ENCODE measurements at regions not wholly inside any gene's neighbourhood (a gene's known extent, or its start where the extent isn't known, plus 50 kb on each side); places are given as distances from the start of the nearest gene placed in this dataset.
"Not testable (repeated sequence)": the region's sequence is repeated elsewhere in the genome, so short reads cannot be mapped to it uniquely, and the experiment has no call there.

- no peak for DNase-seq
These were observed 551.3 kb upstream of the TECRL start for GRCh38 chr4:64960516-64960915.

- no peak for DNase-seq
These were observed 531.4 kb upstream of the TECRL start for GRCh38 chr4:64940698-64941097.

- DNase-seq = no peak
These were observed 526.3 kb upstream of the TECRL start for GRCh38 chr4:64935469-64936001.

GRCh38 chr4:64911846-64912245 is 502.6 kb upstream of the TECRL start:
- DNase-seq = no peak

GRCh38 chr4:64903986-64904385 is 494.7 kb upstream of the TECRL start:
- DNase-seq = no peak

DNA sequence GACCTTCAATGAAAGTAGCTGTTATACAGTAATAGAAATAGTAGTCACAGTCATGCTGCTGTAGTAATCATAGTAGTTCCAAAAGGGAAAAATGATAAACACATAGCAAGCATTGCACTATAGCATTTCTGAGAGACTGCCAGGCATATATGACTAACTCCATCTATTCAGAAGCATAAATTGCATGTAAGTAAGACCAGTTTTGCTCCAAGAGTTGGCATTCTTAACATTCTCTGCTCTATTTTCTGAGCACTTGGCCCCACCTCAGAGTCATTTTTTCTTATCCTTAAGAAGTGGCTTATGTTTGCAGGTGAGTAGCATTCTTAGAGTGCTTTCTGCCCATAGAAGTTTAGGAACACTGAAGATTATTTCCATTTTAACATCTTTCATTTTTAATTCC is 490.3 kb upstream of the TECRL start:
- no peak for DNase-seq

GRCh38 chr4:64899030-64899429 is 489.8 kb upstream of the TECRL start:
- DNase-seq = not testable (repeated sequence)

DNA sequence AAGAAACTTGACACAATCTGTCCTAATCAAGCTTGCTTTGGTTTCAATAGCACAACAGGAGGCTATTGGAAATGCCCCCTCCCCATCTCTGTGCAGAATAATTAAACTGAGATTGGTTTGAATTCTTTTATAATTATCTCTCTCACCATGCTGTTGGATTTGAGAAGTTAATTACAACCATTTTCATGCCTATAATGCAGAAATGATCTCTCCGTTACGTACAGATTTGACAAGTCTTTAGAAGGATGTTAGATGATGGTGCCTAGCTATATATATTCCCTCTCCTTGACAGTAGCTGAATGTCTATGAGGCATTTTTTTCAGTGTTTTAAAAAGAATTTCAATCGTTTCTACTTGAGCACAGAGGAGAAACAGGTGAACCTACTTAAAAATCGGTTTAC is 488.4 kb upstream of the TECRL start:
- no peak for DNase-seq

- no peak for DNase-seq
These were observed 485.8 kb upstream of the TECRL start for GRCh38 chr4:64895031-64895430.

DNA sequence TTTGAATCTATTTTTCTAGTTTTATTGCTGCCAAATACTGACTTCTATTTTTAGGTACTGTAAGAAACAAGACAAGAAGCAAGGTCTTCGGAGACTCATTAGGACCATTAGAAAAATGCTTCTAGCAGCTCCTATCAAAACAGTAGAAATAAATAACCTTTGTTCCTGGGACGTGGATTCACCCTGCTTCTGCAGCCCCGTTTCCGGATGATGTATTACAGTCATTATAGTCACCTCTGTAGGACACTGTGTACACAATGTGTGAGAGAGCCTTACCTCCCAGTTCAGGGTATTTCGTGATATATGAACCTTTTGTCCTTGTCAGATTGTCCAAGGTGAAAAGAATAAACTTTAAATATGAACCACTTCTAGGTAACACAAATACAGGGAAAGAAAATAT is 484.0 kb upstream of the TECRL start:
- no peak for DNase-seq

DNA sequence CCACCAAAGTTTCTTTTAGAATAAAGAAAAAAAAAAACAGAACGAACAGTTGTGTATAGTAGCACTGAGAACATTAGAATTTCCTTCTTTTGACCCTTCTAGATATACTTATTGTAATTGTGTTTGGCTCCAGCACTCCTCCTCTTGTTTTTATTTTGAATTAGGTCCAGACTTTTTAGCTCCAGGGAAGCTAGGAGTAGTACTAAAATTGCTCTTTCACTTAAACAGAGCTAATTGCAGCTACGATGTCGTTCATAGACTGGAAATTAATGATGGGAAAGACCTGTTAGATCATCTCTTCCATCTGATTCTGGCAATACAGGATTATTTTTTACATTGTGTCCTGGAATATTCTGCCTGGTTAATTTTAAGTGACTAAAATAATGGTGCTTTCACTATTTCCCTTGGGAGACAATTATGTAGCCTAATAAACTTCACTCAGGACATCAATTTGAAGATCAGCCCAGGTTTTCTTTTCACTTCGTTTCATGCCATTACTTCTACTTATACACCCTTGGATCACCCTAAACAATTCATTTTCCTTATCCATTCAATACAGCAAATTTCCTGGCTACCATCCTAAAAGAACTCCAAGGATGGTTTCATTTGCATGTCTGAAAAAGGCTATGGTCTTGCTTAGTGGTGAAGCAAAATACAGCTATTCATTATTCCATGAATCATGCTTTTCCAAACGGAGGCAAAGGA is 480.8 kb upstream of the TECRL start:
- no peak for DNase-seq

- DNase-seq = no peak
These were observed 474.0 kb upstream of the TECRL start for GRCh38 chr4:64883087-64883807.

DNA sequence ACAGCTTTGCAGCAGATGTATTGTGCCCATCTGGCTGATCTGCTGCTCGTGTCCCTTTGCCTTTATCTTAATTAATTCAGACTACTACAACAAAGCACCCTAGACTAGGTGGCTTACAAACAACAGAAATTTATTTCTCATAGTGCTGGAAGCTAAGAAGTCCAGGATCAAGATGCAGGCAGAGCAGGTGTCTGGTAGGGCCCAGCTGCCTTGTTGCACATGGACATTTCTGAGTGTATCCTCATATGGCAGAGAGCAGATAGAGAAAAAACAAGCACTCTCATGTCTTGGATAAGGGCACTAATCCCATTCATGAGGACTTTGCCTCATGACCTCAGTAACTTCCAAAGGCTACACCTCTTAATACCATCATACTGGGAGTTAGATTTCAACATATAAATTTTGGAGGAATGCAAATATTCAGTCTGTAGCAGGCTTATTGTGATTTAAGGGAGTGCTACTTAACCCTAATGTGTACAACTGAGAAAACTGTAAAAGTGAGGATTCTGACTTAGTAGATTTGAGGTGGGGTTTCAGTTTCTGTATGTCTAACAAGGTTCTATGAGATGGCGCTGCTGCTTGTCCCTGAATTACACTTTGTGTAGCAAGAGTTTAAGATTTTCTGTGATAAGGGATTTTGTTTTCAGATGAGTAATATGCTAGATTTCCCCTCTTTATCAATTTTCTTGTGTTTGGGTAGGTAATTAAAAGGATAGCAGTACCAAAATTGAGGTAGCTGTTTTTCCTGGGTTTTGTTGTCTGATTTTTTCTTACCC is 473.2 kb upstream of the TECRL start:
- DNase-seq = no peak

DNA sequence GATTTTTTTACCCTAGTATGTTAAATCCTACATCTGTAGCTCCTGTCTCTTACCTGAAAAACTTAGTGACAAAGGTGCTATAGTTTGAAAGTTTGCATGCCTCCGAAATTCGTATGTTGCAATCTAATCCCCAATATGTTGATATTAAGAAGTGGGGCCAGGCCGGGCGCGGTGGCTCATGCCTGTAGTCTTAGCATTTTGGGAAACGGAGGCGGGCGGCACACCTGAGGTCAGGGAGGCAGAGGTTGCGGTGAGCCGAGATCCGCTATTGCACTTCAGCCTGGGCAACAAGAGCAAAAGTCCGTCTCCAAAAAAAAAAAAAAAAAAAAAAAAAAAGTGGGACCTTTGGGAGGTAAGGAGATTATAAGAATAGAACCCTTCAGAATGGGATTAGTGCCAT is 471.3 kb upstream of the TECRL start:
- DNase-seq = no peak

GRCh38 chr4:64876021-64876420 is 466.8 kb upstream of the TECRL start:
- no peak for DNase-seq

- no peak for DNase-seq
These were observed 461.3 kb upstream of the TECRL start for GRCh38 chr4:64870558-64870957.

GRCh38 chr4:64857815-64858214 is 448.6 kb upstream of the TECRL start:
- no peak for DNase-seq

- no peak for DNase-seq
These were observed 447.9 kb upstream of the TECRL start for GRCh38 chr4:64857198-64857597.

- DNase-seq = no peak
These were observed 437.2 kb upstream of the TECRL start for GRCh38 chr4:64846417-64846816.

GRCh38 chr4:64829749-64830148 is 420.5 kb upstream of the TECRL start:
- DNase-seq = no peak

GRCh38 chr4:64824591-64824990 is 415.3 kb upstream of the TECRL start:
- no peak for DNase-seq

DNA sequence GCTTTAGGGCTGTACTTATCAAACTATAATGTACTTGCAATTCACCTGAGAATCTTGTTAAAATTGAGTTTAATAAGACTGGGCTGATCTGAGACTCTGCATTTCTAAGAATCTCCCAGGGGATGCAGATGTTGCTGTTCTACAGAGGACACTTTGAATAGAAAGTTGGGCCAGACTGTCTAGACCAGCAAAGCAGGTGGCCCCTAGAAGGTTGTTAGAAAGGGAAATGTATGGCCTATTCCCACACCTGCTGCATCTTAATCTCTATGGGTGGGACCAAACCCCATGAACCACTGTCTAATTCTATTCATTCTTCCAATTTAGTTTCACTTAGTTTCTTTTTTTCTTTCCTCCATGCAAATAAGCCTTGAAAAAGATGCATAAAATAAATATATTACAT is 413.2 kb upstream of the TECRL start:
- DNase-seq = no peak

DNA sequence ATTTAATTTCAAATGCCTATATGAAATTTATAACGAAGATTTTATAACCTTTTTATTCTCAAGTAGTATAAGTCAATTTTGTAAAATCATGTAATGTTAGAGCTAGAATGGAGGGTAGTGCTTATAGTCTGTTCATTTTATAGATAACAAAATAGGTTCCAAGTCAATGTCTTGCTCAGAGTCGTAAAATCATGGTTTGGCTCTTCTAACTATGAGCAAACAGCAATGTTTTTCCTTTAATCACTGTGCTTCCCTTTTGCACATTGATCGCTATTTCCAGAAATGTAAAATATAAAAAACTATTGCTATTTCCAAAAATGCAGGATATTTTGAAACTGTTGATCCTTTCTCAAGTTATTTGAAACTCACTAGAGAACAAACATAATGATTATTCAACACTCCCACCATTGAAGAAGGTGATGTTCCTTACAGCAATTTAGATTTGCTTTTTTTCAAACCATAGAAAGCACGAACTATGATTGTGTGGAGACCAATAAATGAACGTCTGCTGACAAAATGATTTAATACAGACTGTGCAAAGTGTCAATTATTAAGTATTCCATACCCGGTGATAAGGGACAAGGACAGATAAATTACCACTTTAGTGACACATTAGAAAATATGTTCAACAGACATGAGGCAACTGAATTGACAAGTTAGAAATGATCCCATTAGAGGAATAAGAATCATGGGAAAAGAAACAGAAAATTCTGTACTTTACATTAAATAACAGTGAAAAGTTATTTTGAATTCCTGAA is 412.1 kb upstream of the TECRL start:
- no peak for DNase-seq
